ENCODE measurements at regions not wholly inside any gene's neighbourhood (a gene's known extent, or its start where the extent isn't known, plus 50 kb on each side); places are given as distances from the start of the nearest gene placed in this dataset.

- no peak for DNase-seq (ENCODE audit: low spot score)
These were observed 134.2 kb upstream of the SPRED2 start for GRCh38 chr2:65566617-65567016.

- DNase-seq (ENCODE audit: low spot score) = no peak
These were observed 133.3 kb upstream of the SPRED2 start for GRCh38 chr2:65565681-65566080.

GRCh38 chr2:65564299-65564698 is 131.9 kb upstream of the SPRED2 start:
- DNase-seq (ENCODE audit: low spot score) = no peak

GRCh38 chr2:65562890-65563289 is 130.5 kb upstream of the SPRED2 start:
- DNase-seq (ENCODE audit: low spot score) = no peak

- DNase-seq (ENCODE audit: low spot score) = no peak
These were observed 126.3 kb upstream of the SPRED2 start for GRCh38 chr2:65558743-65559142.

- DNase-seq (ENCODE audit: low spot score) = no peak
These were observed 125.5 kb upstream of the SPRED2 start for GRCh38 chr2:65557616-65558573.

GRCh38 chr2:65554765-65555591 is 122.6 kb upstream of the SPRED2 start:
- no peak for DNase-seq (ENCODE audit: low spot score)

GRCh38 chr2:65553504-65554074 is 121.2 kb upstream of the SPRED2 start:
- no peak for DNase-seq (ENCODE audit: low spot score)

- DNase-seq (ENCODE audit: low spot score) = no peak
These were observed 119.1 kb upstream of the SPRED2 start for GRCh38 chr2:65551528-65551927.

- no peak for DNase-seq (ENCODE audit: low spot score)
These were observed 117.8 kb upstream of the SPRED2 start for GRCh38 chr2:65550246-65550645.

- DNase-seq (ENCODE audit: low spot score) = no peak
These were observed 117.2 kb upstream of the SPRED2 start for GRCh38 chr2:65549631-65550030.

GRCh38 chr2:65549257-65549627 is 116.8 kb upstream of the SPRED2 start:
- no peak for DNase-seq (ENCODE audit: low spot score)

GRCh38 chr2:65548576-65549256 is 116.3 kb upstream of the SPRED2 start:
- DNase-seq (ENCODE audit: low spot score) = no peak

GRCh38 chr2:65548064-65548463 is 115.7 kb upstream of the SPRED2 start:
- no peak for DNase-seq (ENCODE audit: low spot score)

- DNase-seq (ENCODE audit: low spot score) = no peak
These were observed 113.7 kb upstream of the SPRED2 start for GRCh38 chr2:65545837-65546805.

GRCh38 chr2:65541773-65542172 is 109.4 kb upstream of the SPRED2 start:
- DNase-seq (ENCODE audit: low spot score) = no peak

GRCh38 chr2:65539633-65540032 is 107.2 kb upstream of the SPRED2 start:
- DNase-seq (ENCODE audit: low spot score) = no peak

GRCh38 chr2:65537651-65538385 is 105.4 kb upstream of the SPRED2 start:
- DNase-seq (ENCODE audit: low spot score) = no peak

- no peak for DNase-seq (ENCODE audit: low spot score)
These were observed 104.2 kb upstream of the SPRED2 start for GRCh38 chr2:65536596-65536995.

GRCh38 chr2:65532937-65533336 is 100.5 kb upstream of the SPRED2 start:
- DNase-seq (ENCODE audit: low spot score) = no peak

Measured in HuH-7 (cell line).